IPS-18a (cell line): ENCODE measurements at regions not wholly inside any gene's neighbourhood (a gene's known extent, or its start where the extent isn't known, plus 50 kb on each side); places are given as distances from the start of the nearest gene placed in this dataset.

Experiments
- H3K27ac ChIP-seq: one replicate; pipeline ENCODE4 v1.5.1; 2013; ENCODE audit warnings: low read length
- H3K27me3 ChIP-seq: one replicate; pipeline ENCODE4 v1.6.1; 2013; ENCODE audit warnings: mild to moderate bottlenecking, low read length; ENCODE audit not compliant: control insufficient read depth, insufficient read depth
- H3K36me3 ChIP-seq: one replicate; pipeline ENCODE4 v1.6.1; 2013; ENCODE audit warnings: low read depth, low read length; ENCODE audit not compliant: control insufficient read depth
- H3K4me1 ChIP-seq: one replicate; pipeline ENCODE4 v1.6.1; 2013; ENCODE audit warnings: low read depth, low read length; ENCODE audit not compliant: control insufficient read depth
- H3K4me3 ChIP-seq: one replicate; pipeline ENCODE4 v1.5.1; 2013; ENCODE audit warnings: low read length
- H3K9ac ChIP-seq: one replicate; pipeline ENCODE4 v1.6.1; 2013; ENCODE audit warnings: mild to moderate bottlenecking, low read length, moderate library complexity
- H3K9me3 ChIP-seq: one replicate; pipeline ENCODE4 v1.6.1; 2013; ENCODE audit warnings: low read depth, low read length; ENCODE audit not compliant: control insufficient read depth

DNA sequence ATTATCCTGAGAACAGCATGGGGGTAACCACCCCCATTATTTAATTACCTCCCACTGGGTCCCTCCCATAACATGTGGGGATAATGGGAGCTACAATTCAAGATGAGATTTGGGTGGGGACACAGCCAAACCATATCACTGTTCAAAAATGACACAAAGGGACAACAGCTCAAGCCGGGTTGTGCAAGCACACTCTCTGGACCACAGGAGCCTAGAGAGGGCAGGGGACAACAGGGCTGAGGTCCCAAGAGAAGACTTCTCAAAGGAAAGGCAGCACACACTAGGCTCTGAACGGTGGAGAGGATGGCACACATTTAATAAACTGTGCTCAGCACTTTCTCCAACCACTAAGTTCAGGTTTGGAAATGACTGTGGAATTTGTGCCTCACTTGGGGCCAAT lies 122.1 kb upstream of the PKDCC start:
- no peak overlapping the region for H3K9ac ChIP-seq

DNA sequence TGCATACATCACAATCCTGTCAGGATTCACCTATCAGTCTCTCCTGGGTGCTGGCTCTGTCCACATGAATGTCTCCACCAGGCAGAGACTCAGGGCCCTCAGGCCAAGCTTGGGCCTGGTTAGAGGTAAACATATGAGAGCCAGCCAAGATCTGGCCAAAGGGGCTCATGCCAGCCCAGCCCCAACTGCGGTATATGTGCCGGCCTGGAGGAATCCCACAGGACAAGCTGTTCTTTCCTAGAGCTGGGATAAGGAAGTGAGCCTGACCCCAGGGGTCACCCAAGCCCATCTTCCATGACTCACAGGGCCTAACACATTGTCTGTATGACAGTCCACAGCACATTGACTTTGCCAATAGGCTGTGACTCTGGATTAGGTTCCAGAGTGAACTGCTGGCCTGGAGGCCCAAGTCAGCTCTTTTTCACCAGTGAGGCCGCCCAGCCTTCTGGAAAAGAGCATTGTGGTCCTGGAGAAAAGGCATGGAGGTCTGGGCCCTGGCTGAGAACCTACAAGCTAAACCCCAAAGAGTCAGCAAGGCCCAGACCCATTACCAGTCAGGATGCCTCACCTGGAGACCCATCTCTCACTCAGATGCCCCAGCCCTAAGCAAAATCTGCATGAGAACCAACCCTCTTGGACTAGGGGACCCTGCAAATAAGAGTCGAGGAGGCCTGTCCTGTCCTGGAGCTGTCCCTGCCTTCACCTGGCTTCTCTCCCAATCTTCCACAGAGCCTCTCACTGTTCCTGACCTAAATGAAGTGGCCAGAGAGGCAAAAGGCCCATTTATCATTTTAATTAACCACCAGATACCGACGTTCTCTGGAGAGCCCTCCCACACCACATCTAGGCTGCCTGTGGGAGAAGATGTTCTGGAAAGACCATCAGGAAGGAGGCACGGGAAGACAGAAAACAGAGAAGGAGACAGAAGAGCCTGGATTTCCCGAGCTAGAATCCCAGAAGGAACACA lies 120.9 kb upstream of the PKDCC start:
- H3K9ac ChIP-seq, result no peak overlapping the region
- H3K9me3 ChIP-seq, result no peaks in the 10 kb centered on the region
- H3K27ac ChIP-seq, result no peak overlapping the region
- H3K4me3 ChIP-seq, result no peak overlapping the region
- H3K27me3 ChIP-seq, result no peaks in the 10 kb centered on the region
- no peaks in the 10 kb centered on the region for H3K36me3 ChIP-seq
- no peaks in the 10 kb centered on the region for H3K4me1 ChIP-seq

More for the DNA sequence above, 122.1 kb upstream of the PKDCC start:
- Histone ChIP-seq H3K36me3 (no peaks in the 10 kb centered on the region), H3K9me3 (no peaks in the 10 kb centered on the region), H3K27ac (no peak overlapping the region), H3K27me3 (no peaks in the 10 kb centered on the region), H3K4me3 (no peak overlapping the region), H3K4me1 (no peaks in the 10 kb centered on the region)

GRCh38 chr2:41927581-41928264 lies 120.1 kb upstream of the PKDCC start:
- Histone ChIP-seq H3K27ac (no peak overlapping the region), H3K9me3 (no peaks in the 10 kb centered on the region), H3K4me1 (no peaks in the 10 kb centered on the region), H3K27me3 (no peaks in the 10 kb centered on the region), H3K4me3 (no peak overlapping the region), H3K36me3 (no peaks in the 10 kb centered on the region), H3K9ac (no peak overlapping the region)

DNA sequence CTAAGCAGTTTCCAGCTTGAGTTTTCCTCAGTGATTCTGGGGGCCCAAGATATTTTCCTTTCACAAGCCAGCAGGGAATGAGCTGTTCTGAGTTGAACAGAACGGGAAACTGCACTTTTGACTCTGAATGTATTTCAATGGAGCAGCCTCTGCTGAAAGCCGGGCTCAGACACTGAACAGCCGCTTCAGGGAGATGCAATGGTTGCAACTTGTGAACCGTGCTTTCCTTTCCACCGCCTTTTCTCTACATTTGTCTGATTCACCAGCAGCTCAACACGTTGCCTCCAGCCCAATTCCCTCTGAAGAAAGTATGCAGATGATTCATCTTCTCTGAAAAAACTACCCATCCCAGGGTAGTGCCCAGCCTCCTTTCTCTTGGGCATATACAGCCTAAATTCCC lies 119.3 kb upstream of the PKDCC start:
- Histone ChIP-seq H3K27me3 (peaks cover 3% of the 10 kb centered on the region), H3K9ac (no peak overlapping the region)

GRCh38 chr2:41930807-41931566 lies 116.8 kb upstream of the PKDCC start:
- H3K36me3 ChIP-seq, result no peaks in the 10 kb centered on the region
- no peak overlapping the region for H3K4me3 ChIP-seq
- peaks cover under 1% of the 10 kb centered on the region for H3K4me1 ChIP-seq
- H3K9ac ChIP-seq, result no peak overlapping the region
- H3K27ac ChIP-seq, result no peak overlapping the region
- peaks cover 3% of the 10 kb centered on the region for H3K27me3 ChIP-seq
- no peaks in the 10 kb centered on the region for H3K9me3 ChIP-seq

More for the DNA sequence above, 119.3 kb upstream of the PKDCC start:
- no peak overlapping the region for H3K27ac ChIP-seq
- H3K9me3 ChIP-seq, result no peaks in the 10 kb centered on the region
- no peaks in the 10 kb centered on the region for H3K4me1 ChIP-seq
- no peak overlapping the region for H3K4me3 ChIP-seq
- no peaks in the 10 kb centered on the region for H3K36me3 ChIP-seq

DNA sequence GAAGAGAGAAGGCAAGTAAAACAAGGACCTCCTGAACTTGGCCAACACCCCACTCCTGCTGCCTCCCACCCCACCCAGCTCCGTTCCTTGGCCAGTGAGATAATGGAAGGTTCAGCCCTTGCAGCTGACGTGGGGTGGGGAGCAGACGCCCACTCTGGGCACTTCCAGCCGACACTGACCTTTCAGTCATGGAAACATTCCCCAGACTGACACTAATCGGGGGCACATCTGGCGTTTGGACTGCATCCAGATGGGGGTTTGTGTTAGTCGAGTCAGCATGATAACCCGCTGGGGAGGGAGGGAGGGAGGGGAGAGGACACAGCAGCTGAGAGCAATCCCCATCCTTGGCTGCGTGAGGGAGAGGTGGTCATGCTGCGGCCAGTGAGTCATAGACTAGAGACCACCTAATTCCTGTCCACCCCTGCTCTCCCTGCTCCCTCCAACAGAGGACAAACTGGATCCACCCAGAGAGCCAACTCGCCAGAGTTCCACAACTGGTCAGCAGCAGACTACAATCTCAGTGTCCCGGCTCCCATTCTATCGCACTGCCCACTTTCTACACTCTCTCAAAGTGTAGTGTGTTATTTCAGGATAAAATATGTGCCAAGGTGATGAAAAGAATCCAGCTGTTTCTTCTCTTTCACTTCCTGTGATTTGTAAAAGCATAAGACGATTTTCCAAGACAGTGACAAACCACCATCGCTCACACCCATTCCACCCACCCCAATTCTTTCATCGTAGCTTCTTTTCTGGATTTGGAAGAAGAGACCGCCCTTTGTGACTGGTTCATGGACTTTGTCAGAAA lies 115.4 kb upstream of the PKDCC start:
- Histone ChIP-seq H3K9ac (no peak overlapping the region), H3K4me1 (peaks cover 15% of the 10 kb centered on the region), H3K9me3 (no peaks in the 10 kb centered on the region), H3K27me3 (peaks cover 3% of the 10 kb centered on the region), H3K27ac (no peak overlapping the region), H3K4me3 (no peak overlapping the region), H3K36me3 (no peaks in the 10 kb centered on the region)

DNA sequence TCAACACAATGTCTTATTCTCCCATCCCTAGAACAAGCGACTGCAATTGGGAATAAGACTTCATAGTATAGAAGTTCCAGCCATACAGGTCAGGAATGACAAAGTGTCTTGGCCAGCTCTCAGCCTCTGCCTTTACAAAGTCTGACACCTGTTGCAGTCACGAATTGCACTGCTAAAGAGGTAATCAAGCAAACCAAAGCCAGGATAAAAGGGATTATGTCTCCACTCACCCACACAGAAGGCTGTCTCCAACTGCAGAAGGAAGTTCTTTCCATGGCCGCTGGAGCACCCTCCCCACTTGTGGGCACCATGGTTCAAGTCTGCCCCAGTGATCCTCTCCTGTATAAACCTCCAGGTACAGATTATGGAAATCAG lies 114.8 kb upstream of the PKDCC start:
- Histone ChIP-seq H3K27ac (no peak overlapping the region), H3K4me1 (peaks cover 21% of the 10 kb centered on the region), H3K9ac (no peak overlapping the region), H3K27me3 (peaks cover 3% of the 10 kb centered on the region), H3K36me3 (no peaks in the 10 kb centered on the region), H3K9me3 (no peaks in the 10 kb centered on the region), H3K4me3 (no peak overlapping the region)

DNA sequence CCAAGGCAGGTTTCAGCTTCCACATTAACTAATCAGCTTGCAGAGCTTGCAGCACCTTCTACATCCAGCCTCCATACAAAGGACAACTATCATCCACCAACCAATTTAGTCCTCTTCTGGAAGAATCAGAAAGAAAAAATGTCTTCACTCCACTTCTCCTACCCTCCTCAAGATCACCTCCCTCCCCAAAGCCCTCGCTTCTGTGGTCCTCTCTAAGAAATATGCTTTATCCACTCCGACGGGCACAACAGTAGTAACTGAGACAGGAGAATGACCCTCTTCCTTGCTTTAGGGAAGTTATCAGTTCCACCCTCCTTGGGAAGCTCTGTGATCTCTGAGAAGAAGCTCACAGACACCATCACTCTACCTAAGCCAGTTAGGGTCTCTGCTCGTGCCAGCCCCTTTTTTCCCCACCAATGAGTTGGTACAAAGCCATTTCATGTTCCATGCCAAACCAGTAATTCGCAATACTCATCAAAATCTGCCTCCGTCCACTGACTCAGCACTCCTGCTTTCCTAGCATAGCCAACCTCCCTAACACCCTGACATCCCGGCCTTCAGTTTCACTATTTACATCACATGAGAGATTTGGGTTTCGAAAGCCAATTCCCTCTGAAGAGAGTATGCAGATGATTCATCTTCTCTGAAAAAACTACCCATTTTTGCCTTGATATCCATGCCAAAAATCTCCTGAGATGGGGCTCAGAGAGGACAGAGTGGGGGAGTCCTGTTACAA lies 114.1 kb upstream of the PKDCC start:
- no peaks in the 10 kb centered on the region for H3K36me3 ChIP-seq
- H3K27me3 ChIP-seq, result peaks cover 3% of the 10 kb centered on the region
- no peak overlapping the region for H3K9ac ChIP-seq
- H3K27ac ChIP-seq, result no peak overlapping the region
- no peaks in the 10 kb centered on the region for H3K9me3 ChIP-seq
- H3K4me1 ChIP-seq, result peaks cover 28% of the 10 kb centered on the region
- no peak overlapping the region for H3K4me3 ChIP-seq

GRCh38 chr2:41934329-41934958 lies 113.4 kb upstream of the PKDCC start:
- no peaks in the 10 kb centered on the region for H3K36me3 ChIP-seq
- H3K4me3 ChIP-seq, result no peak overlapping the region
- no peak overlapping the region for H3K27ac ChIP-seq

DNA sequence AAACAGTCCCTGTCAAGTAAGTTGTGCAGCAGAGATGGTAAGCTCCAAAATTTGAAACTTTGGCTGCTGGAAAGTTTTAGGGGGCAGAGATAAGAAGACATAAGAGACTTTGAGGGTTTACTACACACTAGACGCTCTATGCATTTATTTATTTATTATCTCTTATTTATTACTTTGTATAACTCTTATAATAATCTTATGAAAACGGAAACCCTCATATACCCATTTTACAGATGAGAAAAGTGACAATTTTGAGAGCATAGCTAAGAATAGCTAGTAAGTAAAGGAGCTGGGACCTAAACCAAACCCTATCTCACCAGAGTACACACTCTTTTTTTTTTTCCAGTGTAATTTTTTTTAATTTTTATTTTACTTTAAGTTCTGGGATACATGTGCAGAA lies 112.8 kb upstream of the PKDCC start:
- no peaks in the 10 kb centered on the region for H3K9me3 ChIP-seq

More at GRCh38 chr2:41934329-41934958, 113.4 kb upstream of the PKDCC start:
- Histone ChIP-seq H3K4me1 (peaks cover 29% of the 10 kb centered on the region), H3K9ac (no peak overlapping the region), H3K9me3 (no peaks in the 10 kb centered on the region), H3K27me3 (peaks cover 3% of the 10 kb centered on the region)

More for the DNA sequence above, 112.8 kb upstream of the PKDCC start:
- Histone ChIP-seq H3K9ac (no peak overlapping the region), H3K4me1 (peaks cover 29% of the 10 kb centered on the region), H3K36me3 (no peaks in the 10 kb centered on the region), H3K27me3 (peaks cover 3% of the 10 kb centered on the region), H3K27ac (no peak overlapping the region), H3K4me3 (no peak overlapping the region)
